Esophagus squamous epithelium (tissue), 5 donors: ENCODE measurements at regions not wholly inside any gene's neighbourhood (a gene's known extent, or its start where the extent isn't known, plus 50 kb on each side); places are given as distances from the start of the nearest gene placed in this dataset.

Experiments
- DNase-seq: peaks from one replicate; lab custom pipeline; 2025; lab: John Stamatoyannopoulos, UW
- H3K27ac ChIP-seq, 4 donors: fragments of 200-600 bp; sonication (generic); one replicate each; pipeline ENCODE4 v1.5.1; 2016 to 2019; ENCODE audit warnings: mild to moderate bottlenecking in 1 of 4
- H3K27me3 ChIP-seq, 4 donors: fragments of 200-600 bp; sonication (generic); 1 replicate in 3 of 4; 2 replicates in 1 of 4; pipeline versions ENCODE4 v1.5.1 to v1.6.0; 2017 to 2021; ENCODE audit warnings: antibody characterized with exemption in 1 of 4
- H3K36me3 ChIP-seq, 3 donors: fragments of 200-600 bp; sonication (generic); one replicate each; pipeline ENCODE4 v1.5.1; 2016 to 2019
- H3K4me1 ChIP-seq, 3 donors: fragments of 200-600 bp; sonication (generic); one replicate each; pipeline ENCODE4 v1.5.1; 2017 to 2019
- H3K4me3 ChIP-seq, 4 donors: fragments of 200-600 bp; sonication (generic); 1 replicate in 3 of 4; 2 replicates in 1 of 4; pipeline ENCODE4 v1.5.1; 2016 to 2019; ENCODE audit warnings: mild to moderate bottlenecking in 2 of 4, moderate library complexity in 1 of 4
- H3K9me3 ChIP-seq, 3 donors: fragments of 200-600 bp; sonication (generic); one replicate each; pipeline ENCODE4 v1.5.1; 2016 to 2019
- POLR2A ChIP-seq, 4 donors: fragments of 450-650 bp; IDR thresholded peaks; one replicate each; pipeline ENCODE4 v1.6.1; 2017; ENCODE audit warnings: antibody characterized with exemption in 4 of 4, mild to moderate bottlenecking in 4 of 4, moderate library complexity in 3 of 4
- WGBS, 2 donors: methylation state at CpG; one replicate each; pipeline ENCODE4 v1.1.5; 2018; 5-methylcytosine and 5-hydroxymethylcytosine counted together
- intact Hi-C: fragments of 100-400 bp; cut with DNase I; formaldehyde crosslinking; loops from one replicate; pipeline ENCODE4 v1.15.0; 2022
- TF ChIP-seq, protein P1 (sequence below), 6 experiments: fragments of 450-650 bp in 4 of 6; fragments of 200-600 bp in 2 of 6; sonication (generic) in 2 of 6; IDR thresholded peaks; one replicate each; pipeline ENCODE4 v1.5.1; 2016 to 2019; ENCODE audit warnings: antibody characterized with exemption in 6 of 6, mild to moderate bottlenecking in 4 of 6, moderate library complexity in 4 of 6
- donor health status: DM: yes; HTN: yes; CAD: no.

- H3K27ac ChIP-seq, result no peak overlapping the region
- intact Hi-C loops, result no loop called here
- DNase-seq, result no peak
- no peaks in the 10 kb centered on the region for H3K4me1 ChIP-seq
- no peaks in the 10 kb centered on the region for H3K36me3 ChIP-seq
- WGBS, 2 donors, result 37 to 50% methylated on average over 3 of the region's 3 CpGs
- H3K4me3 ChIP-seq, result no peak overlapping the region
- TF ChIP-seq, protein P1, sequence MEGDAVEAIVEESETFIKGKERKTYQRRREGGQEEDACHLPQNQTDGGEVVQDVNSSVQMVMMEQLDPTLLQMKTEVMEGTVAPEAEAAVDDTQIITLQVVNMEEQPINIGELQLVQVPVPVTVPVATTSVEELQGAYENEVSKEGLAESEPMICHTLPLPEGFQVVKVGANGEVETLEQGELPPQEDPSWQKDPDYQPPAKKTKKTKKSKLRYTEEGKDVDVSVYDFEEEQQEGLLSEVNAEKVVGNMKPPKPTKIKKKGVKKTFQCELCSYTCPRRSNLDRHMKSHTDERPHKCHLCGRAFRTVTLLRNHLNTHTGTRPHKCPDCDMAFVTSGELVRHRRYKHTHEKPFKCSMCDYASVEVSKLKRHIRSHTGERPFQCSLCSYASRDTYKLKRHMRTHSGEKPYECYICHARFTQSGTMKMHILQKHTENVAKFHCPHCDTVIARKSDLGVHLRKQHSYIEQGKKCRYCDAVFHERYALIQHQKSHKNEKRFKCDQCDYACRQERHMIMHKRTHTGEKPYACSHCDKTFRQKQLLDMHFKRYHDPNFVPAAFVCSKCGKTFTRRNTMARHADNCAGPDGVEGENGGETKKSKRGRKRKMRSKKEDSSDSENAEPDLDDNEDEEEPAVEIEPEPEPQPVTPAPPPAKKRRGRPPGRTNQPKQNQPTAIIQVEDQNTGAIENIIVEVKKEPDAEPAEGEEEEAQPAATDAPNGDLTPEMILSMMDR (IDR thresholded peaks at IDR 0.05), result no peak
- TF ChIP-seq POLR2A (IDR thresholded peaks at IDR 0.05), result no peak
- no peaks in the 10 kb centered on the region for H3K9me3 ChIP-seq
- H3K27me3 ChIP-seq, result no peaks in the 10 kb centered on the region
Observed at GRCh38 chr5:113896789-113897188, 383.3 kb downstream of the YTHDC2 start.

DNA sequence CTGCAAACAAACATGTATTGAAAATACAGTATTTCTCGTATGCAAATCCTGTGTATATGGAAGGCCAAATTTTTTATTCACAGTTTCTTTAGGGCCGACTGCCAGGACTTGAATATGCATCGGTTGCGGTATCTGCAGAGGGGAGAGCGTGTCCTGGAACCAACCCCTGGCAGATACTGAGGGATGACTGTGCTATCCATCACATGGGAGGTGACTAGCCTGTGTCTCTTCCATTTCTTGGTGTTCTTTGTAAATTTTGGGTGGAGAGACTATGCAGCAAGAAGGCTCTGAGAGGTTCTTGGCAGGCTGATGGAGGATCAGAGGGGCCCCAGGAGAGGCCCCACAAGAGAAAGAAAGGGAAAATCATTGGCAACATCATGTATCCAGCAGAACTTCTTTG is 384.3 kb downstream of the YTHDC2 start:
- intact Hi-C loops, result no loop called here
- no peak for TF ChIP-seq POLR2A (IDR thresholded peaks at IDR 0.05)
- TF ChIP-seq, protein P1 (IDR thresholded peaks at IDR 0.05), result no peak
- H3K27me3 ChIP-seq, result no peaks in the 10 kb centered on the region
- 72 to 78% methylated on average over 5 of the region's 5 CpGs for WGBS, 2 donors
- no peak overlapping the region for H3K4me3 ChIP-seq
- no peaks in the 10 kb centered on the region for H3K9me3 ChIP-seq
- no peak for DNase-seq
- H3K4me1 ChIP-seq, result no peaks in the 10 kb centered on the region
- no peak overlapping the region for H3K27ac ChIP-seq
- no peaks in the 10 kb centered on the region for H3K36me3 ChIP-seq

DNA sequence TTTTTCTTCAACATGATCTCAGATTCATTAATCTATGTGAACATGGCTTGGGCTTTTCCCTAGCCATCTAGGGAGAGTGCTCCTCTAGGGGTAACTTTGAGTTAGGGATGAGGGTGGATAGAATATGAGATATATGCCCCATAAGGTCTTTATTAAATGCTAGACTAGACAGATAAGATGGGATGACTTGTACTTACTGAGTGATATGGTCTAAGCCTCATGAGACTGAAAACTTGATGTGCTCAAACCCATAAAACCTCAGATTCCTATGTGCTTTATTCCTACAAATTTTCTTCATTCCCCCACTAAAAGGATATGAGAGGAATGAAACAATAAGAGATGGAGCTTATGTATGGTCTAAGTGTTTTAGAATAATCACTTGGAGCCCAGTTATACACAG is 386.6 kb downstream of the YTHDC2 start:
- H3K27me3 ChIP-seq, result no peaks in the 10 kb centered on the region
- no peaks in the 10 kb centered on the region for H3K9me3 ChIP-seq
- intact Hi-C loops, result no loop called here
- H3K4me1 ChIP-seq, result no peaks in the 10 kb centered on the region
- no peaks in the 10 kb centered on the region for H3K36me3 ChIP-seq
- TF ChIP-seq, protein P1 (IDR thresholded peaks at IDR 0.05), result no peak
- no peak for TF ChIP-seq POLR2A (IDR thresholded peaks at IDR 0.05)
- no peak overlapping the region for H3K4me3 ChIP-seq
- no peak for DNase-seq
- no peak overlapping the region for H3K27ac ChIP-seq

GRCh38 chr5:113900816-113901215 is 387.3 kb downstream of the YTHDC2 start:
- 69 to 70% methylated on average over 3 of the region's 3 CpGs for WGBS, 2 donors
- TF ChIP-seq, protein P1 (IDR thresholded peaks at IDR 0.05), result no peak
- no peak for TF ChIP-seq POLR2A (IDR thresholded peaks at IDR 0.05)
- Histone ChIP-seq H3K27ac (no peak overlapping the region), H3K4me3 (no peak overlapping the region), H3K9me3 (no peaks in the 10 kb centered on the region), H3K36me3 (no peaks in the 10 kb centered on the region), H3K27me3 (no peaks in the 10 kb centered on the region), H3K4me1 (no peaks in the 10 kb centered on the region)
- intact Hi-C loops, result no loop called here
- no peak for DNase-seq

DNA sequence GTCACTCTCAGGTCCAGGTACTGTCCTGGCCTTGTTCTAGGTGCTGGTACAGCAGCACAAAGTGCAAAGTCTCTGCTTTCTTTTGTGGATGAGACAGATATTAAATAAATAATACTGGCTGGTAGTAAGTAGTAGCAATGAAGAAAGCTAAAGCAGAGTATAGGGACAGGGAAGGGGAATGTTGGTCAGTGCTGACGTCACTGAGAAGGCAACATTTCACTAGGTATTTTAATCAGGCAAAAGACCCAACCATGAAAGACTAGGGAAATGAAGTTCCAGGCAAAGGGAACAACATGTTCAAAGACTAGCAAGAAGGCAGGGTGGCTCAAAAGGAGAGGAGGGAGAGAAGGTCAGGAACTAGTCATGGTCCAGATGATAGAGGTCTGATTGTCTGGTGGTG is 388.2 kb downstream of the YTHDC2 start:
- H3K4me1 ChIP-seq, result no peaks in the 10 kb centered on the region
- TF ChIP-seq, protein P1 (IDR thresholded peaks at IDR 0.05), result no peak
- TF ChIP-seq POLR2A (IDR thresholded peaks at IDR 0.05), result no peak
- H3K9me3 ChIP-seq, result no peaks in the 10 kb centered on the region
- DNase-seq, result no peak
- intact Hi-C loops, result no loop called here
- no peak overlapping the region for H3K27ac ChIP-seq
- no peaks in the 10 kb centered on the region for H3K36me3 ChIP-seq
- WGBS, 2 donors, result 75 to 82% methylated on average over 1 of the region's 1 CpG
- no peak overlapping the region for H3K4me3 ChIP-seq
- H3K27me3 ChIP-seq, result no peaks in the 10 kb centered on the region
